HUES64 (cell line): ENCODE measurements at regions not wholly inside any gene's neighbourhood (a gene's known extent, or its start where the extent isn't known, plus 50 kb on each side); places are given as distances from the start of the nearest gene placed in this dataset.
"Not testable (repeated sequence)": the region's sequence is repeated elsewhere in the genome, so short reads cannot be mapped to it uniquely, and the experiment has no call there.

Source experiments
- H3K27ac ChIP-seq: 2 replicates; pipeline ENCODE4 v1.7.0; 2013; ENCODE audit warnings: low read depth, low read length, inconsistent platforms
- H3K27me3 ChIP-seq: 2 replicates; pipeline ENCODE4 v1.6.1; 2013; ENCODE audit warnings: mild to moderate bottlenecking, low read length; ENCODE audit not compliant: insufficient read depth
- H3K36me3 ChIP-seq: 2 replicates; pipeline ENCODE4 v1.6.1; 2013; ENCODE audit warnings: mild to moderate bottlenecking, low read length; ENCODE audit not compliant: insufficient read depth
- H3K4me1 ChIP-seq: 2 replicates; pipeline ENCODE4 v1.6.1; 2013; ENCODE audit warnings: mild to moderate bottlenecking, low read length, moderate library complexity; ENCODE audit not compliant: insufficient read depth
- H3K4me3 ChIP-seq: 2 replicates; pipeline ENCODE4 v1.5.1; 2013; ENCODE audit warnings: mild to moderate bottlenecking, low read length, moderate library complexity
- H3K9ac ChIP-seq: 2 replicates; pipeline ENCODE4 v1.6.1; 2013; ENCODE audit warnings: mild to moderate bottlenecking, low read depth, low read length
- H3K9me3 ChIP-seq: 2 replicates; pipeline ENCODE4 v1.6.1; 2013; ENCODE audit warnings: low read depth, low read length; ENCODE audit not compliant: insufficient read depth
- WGBS: fragments of 150-250, 120-280 bp; methylation state at CpG from one replicate; pipeline ENCODE4 v1.1.7; 2013; ENCODE audit warnings: missing lambda C conversion rate; 5-methylcytosine and 5-hydroxymethylcytosine counted together

DNA sequence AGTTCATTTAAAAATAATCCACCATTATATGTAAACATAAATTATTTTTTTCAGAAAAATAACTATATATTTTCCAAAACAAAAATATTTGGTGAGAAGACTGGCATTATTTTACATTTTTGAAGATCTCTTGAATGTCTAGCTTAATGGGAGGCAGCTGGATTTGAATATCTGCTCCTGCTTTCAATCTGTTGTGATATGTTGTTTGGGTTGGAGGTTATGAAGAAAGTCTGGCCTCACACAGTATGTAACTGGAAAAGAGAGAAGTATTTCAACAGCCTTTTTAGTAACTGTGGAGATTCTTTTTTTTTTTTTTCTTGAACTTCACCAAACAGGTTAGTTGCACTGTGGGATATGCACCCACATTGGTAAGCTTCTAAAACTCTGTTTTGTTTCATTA, 84.7 kb upstream of the SLIT3 start:
- Histone ChIP-seq H3K4me3 (no peak overlapping the region), H3K27me3 (no peaks in the 10 kb centered on the region), H3K36me3 (no peaks in the 10 kb centered on the region), H3K4me1 (no peaks in the 10 kb centered on the region), H3K9ac (no peak overlapping the region), H3K9me3 (no peaks in the 10 kb centered on the region), H3K27ac (no peak overlapping the region)

DNA sequence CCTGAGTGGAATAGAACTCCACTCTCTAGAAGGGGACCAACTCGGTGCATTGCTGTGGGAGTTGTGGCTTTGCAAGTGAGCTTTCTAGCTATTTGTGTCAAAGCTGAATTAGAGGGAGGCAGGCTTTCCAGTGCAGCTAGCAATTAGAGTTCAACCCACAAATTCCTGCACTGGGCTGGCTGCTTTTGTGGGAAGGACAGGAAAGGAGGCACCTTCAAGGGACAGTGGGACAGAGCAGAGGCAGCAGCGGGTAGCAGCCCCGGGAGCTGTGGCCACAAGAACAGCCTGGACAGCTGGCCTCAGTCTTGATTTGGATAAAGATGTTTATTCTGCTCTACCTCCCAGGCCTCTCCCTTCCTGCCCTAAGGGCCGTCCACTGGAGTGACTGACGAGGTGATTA, 83.7 kb upstream of the SLIT3 start:
- no peaks in the 10 kb centered on the region for H3K9me3 ChIP-seq
- H3K27me3 ChIP-seq = no peaks in the 10 kb centered on the region
- H3K4me1 ChIP-seq = no peaks in the 10 kb centered on the region
- H3K36me3 ChIP-seq = no peaks in the 10 kb centered on the region
- no peak overlapping the region for H3K4me3 ChIP-seq
- H3K9ac ChIP-seq = no peak overlapping the region
- WGBS = 94% methylated on average over 5 of the region's 5 CpGs
- no peak overlapping the region for H3K27ac ChIP-seq

DNA sequence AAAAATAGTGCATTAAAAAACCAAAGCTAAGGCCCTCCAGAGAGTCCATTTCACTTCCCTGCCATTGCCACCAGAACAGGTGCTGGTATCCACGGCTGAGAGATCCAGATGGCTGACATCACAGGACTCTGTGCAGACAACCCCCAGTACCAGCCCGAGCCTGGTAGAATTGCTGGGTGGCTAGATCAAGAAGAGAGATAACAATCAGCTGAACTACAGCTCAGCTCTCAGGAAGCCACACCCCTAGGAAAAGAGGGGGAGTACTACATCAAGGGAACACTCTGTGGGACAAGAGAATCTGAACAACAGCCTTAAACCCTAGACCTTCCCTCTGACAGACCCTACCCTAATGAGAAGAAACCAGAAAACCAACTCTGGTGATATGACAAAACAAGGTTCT, 73.8 kb upstream of the SLIT3 start:
- Histone ChIP-seq H3K9ac (no peak overlapping the region), H3K27ac (no peak overlapping the region), H3K36me3 (no peaks in the 10 kb centered on the region), H3K4me3 (no peak overlapping the region), H3K27me3 (no peaks in the 10 kb centered on the region), H3K4me1 (peaks cover 9% of the 10 kb centered on the region; the same call in 1 of the 2 replicates), H3K9me3 (no peaks in the 10 kb centered on the region)
- 80% methylated on average over 2 of the region's 2 CpGs for WGBS

DNA sequence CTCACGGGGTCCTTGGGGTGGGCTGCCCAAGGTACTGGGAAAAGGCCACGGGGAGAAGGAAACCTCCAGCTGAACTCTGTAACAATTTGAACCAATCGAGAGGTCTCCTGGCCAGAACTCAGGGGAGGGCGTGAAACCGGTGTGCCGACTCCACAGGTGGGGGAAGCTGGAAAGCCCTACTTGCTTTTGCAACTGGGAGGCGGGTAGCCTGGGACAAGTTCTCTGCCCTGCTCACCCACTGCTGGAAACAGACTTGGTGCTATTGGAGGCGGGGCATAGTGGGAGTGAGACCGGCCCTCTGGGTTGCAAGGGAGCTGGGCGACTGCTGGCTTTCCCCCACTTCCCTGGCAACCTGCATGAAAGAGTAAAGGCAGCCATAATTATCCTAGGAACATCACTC, 73.2 kb upstream of the SLIT3 start:
- WGBS = 89% methylated on average over 10 of the region's 10 CpGs
- Histone ChIP-seq H3K4me1 (peaks cover 9% of the 10 kb centered on the region; the same call in 1 of the 2 replicates), H3K4me3 (no peak overlapping the region), H3K27ac (no peak overlapping the region), H3K9me3 (no peaks in the 10 kb centered on the region), H3K27me3 (no peaks in the 10 kb centered on the region), H3K36me3 (no peaks in the 10 kb centered on the region), H3K9ac (no peak overlapping the region)

DNA sequence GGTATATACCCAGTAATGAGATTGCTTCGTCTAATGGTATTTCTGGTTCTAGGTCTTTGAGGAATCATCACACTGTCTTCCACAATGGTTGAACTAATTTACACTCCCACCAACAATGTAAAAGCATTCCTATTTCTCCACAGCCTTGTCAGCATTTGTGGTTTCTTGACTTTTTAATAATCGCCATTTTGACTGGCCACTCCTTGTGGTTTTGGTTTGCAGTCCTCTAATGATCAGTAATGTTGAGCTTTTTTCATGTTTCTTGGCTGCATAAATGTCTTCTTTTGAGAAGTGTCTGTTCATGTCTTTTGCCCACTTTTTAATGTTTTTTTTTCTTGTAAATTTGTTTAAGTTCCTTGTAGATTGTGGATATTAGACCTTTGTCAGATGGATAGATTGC, 70.9 kb upstream of the SLIT3 start:
- not testable (repeated sequence) for H3K4me3 ChIP-seq, H3K9me3 ChIP-seq, H3K9ac ChIP-seq, H3K4me1 ChIP-seq, H3K27me3 ChIP-seq, H3K27ac ChIP-seq, H3K36me3 ChIP-seq
- WGBS = 96% methylated on average over 1 of the region's 2 CpGs

DNA sequence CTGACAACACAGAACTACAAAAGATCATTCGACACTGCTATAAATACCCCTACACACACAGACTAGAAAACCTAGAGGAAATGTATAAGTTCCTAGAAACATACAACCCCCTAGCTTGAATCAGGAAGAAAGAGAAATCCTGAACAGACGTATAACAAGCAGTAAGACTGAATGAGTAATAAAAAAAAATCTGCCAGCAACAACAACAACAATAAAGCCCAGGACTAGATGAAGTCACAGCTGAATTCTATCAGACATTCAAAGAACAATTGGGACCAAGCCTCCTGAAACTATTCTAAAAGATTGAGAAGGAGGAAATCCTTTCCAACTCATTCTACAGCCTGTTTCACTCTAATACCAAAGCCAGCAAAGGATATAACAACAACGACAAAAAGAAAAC, 68.2 kb upstream of the SLIT3 start:
- Histone ChIP-seq H3K27me3 (no peaks in the 10 kb centered on the region), H3K9ac (no peak overlapping the region), H3K36me3 (no peaks in the 10 kb centered on the region), H3K4me3 (no peak overlapping the region), H3K4me1 (peaks cover 1% of the 10 kb centered on the region; the same call in 1 of the 2 replicates), H3K27ac (no peak overlapping the region), H3K9me3 (no peaks in the 10 kb centered on the region)
- 91% methylated on average over 2 of the region's 3 CpGs for WGBS

DNA sequence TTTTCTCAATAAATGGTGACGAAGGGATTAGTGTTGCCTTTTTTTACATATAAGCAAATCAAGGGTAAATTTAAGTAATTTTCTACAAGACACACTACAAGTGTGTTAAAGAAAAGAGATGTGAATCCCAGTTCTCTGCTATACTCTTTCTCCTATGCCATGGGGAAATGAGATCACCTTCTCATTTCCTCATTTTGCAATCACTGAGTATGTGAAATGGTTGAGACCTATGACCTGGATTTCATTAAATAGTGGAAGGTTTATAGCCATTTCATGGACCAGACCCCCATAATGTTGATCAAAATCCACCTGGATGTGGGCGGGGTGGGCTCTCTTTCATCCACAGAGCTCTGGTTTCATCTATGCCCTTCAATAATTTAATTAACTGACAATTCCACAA, 66.9 kb upstream of the SLIT3 start:
- no peak overlapping the region for H3K4me3 ChIP-seq
- no peaks in the 10 kb centered on the region for H3K36me3 ChIP-seq
- no peak overlapping the region for H3K27ac ChIP-seq
- no peaks in the 10 kb centered on the region for H3K9me3 ChIP-seq
- no peaks in the 10 kb centered on the region for H3K27me3 ChIP-seq
- no peaks in the 10 kb centered on the region for H3K4me1 ChIP-seq
- H3K9ac ChIP-seq = no peak overlapping the region
- 100% methylated on average over 1 of the region's 2 CpGs for WGBS

DNA sequence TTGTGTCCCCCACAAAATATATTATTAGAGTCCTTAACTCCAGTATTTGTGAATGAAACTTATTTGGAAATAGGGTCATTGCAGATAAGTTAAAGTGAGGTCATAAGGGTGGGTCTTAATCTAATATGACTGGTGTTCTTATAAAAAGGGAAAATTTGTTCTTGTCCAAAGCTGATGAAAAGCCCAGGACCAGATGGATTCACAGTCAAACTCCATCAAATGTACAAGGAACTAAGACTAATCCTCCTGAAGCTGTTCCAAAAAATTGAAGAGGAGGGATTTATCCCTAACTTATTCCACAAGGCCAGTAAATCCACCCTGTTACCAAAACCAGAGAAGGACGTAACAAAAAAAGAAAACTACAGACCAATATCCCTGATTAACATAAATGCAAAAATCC, 56.4 kb upstream of the SLIT3 start:
- Histone ChIP-seq H3K9me3 (no peaks in the 10 kb centered on the region), H3K36me3 (no peaks in the 10 kb centered on the region), H3K9ac (no peak overlapping the region), H3K4me3 (no peak overlapping the region), H3K4me1 (no peaks in the 10 kb centered on the region), H3K27ac (no peak overlapping the region), H3K27me3 (no peaks in the 10 kb centered on the region)
- WGBS = 100% methylated on average over 1 of the region's 1 CpG

DNA sequence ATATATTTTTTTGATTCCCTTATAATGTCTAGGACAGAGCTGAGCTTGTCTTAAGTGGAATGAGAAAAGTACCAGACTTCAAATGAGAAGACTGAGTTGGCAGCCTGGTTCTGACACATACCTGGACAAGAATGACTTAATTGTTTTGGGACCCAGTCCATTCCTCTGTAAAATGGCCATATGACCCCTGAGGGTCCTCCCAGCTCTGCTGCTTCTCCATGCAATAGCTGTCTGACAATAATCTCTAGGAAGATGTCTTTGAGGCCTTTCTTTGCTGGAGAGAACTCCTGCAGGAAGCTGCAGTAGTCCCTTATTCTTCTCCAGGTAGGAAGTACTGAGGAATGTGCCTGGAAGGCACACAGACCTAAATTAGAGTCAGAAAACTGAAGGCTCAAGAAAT, 55.9 kb upstream of the SLIT3 start:
- H3K27ac ChIP-seq = no peak overlapping the region
- no peak overlapping the region for H3K9ac ChIP-seq
- H3K9me3 ChIP-seq = no peaks in the 10 kb centered on the region

DNA sequence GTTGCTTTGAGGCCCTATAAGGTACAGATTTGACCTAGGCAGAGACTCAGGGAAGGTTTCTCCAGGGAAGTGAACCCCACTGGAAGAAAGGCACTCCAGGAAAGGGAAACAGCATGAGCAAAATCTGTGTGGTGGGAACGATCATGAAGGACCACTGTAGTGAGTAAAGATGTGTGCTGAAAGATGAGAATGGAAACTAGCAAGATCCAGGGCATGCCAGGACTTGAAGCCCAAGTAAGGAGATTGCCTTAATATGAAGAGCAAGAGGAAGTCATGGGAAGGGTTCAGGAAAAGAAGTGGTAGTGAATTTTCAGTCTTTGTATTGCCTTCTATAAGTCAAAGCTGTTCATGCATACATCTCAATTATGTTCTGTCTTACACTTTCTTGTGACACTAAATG, 55.2 kb upstream of the SLIT3 start:
- no peak overlapping the region for H3K27ac ChIP-seq
- no peak overlapping the region for H3K4me3 ChIP-seq
- no peaks in the 10 kb centered on the region for H3K27me3 ChIP-seq
- H3K4me1 ChIP-seq = peaks cover 1% of the 10 kb centered on the region; the same call in 1 of the 2 replicates
- 93% methylated on average over 1 of the region's 1 CpG for WGBS
- H3K9me3 ChIP-seq = no peaks in the 10 kb centered on the region
- H3K36me3 ChIP-seq = no peaks in the 10 kb centered on the region
- no peak overlapping the region for H3K9ac ChIP-seq

More for the DNA sequence above, 55.9 kb upstream of the SLIT3 start:
- Histone ChIP-seq H3K27me3 (no peaks in the 10 kb centered on the region), H3K36me3 (no peaks in the 10 kb centered on the region), H3K4me3 (no peak overlapping the region), H3K4me1 (no peaks in the 10 kb centered on the region)

DNA sequence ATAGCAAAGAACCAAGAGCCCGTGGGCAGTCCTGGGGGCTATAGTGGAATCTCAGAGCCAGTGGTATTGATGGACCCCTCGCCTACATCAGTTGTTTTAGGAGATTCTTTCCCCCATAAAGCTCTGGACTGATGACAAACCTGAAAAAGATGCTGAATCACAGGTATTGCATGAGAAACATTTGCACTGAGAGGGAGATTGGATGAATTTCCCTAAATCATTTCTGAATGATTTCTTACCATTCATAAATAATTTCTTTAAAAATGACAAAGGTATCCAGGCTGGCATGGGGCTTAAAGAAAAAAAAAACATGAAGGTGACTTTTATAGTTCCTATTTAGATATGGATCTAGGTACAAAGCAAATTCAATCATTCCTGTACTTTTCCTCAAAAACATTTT, 54.0 kb upstream of the SLIT3 start:
- H3K27ac ChIP-seq = no peak overlapping the region
- H3K4me3 ChIP-seq = no peak overlapping the region
- 86% methylated on average over 2 of the region's 2 CpGs for WGBS
- H3K4me1 ChIP-seq = peaks cover 5% of the 10 kb centered on the region; the same call in 1 of the 2 replicates
- no peaks in the 10 kb centered on the region for H3K27me3 ChIP-seq
- H3K9ac ChIP-seq = no peak overlapping the region
- no peaks in the 10 kb centered on the region for H3K9me3 ChIP-seq
- H3K36me3 ChIP-seq = no peaks in the 10 kb centered on the region

DNA sequence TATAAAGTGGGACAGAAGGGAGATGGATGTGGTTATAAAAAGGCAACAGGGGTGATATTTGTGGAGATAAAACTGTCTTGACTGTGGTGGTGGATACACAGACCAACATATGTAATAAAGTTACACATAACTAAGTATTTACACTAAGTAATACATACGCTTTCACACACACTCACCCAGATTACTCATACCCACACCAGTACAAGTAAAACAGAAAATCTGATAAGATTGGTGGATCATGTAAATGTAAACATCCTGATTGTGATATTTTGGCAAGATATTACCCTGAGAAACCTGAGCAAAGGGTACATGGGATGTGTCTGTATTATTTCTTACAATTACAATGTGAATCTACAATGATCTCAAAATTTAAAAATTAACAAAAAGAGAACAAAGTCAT, 53.3 kb upstream of the SLIT3 start:
- Histone ChIP-seq H3K27ac (no peak overlapping the region), H3K9ac (no peak overlapping the region), H3K4me3 (no peak overlapping the region), H3K27me3 (no peaks in the 10 kb centered on the region), H3K9me3 (no peaks in the 10 kb centered on the region), H3K36me3 (no peaks in the 10 kb centered on the region), H3K4me1 (peaks cover 5% of the 10 kb centered on the region; the same call in 1 of the 2 replicates)
- no CpG with 5 or more reads among the region's 1 CpG for WGBS
